DND-41 (cell line): ENCODE measurements at regions not wholly inside any gene's neighbourhood (a gene's known extent, or its start where the extent isn't known, plus 50 kb on each side); places are given as distances from the start of the nearest gene placed in this dataset.

Experiments used
- ATAC-seq: fragments of 200-7000 bp; cut with Tn5 transposase; 3 replicates; pipeline ENCODE4 v1.9.1; 2021; ENCODE audit warnings: low read depth; ENCODE audit not compliant: insufficient read depth
- DNase-seq: peaks from one replicate; pipeline ENCODE4 v3.0.0-alpha.2; 2020
- H2AFZ ChIP-seq: 2 replicates; pipeline ENCODE4 v1.6.0; 2012; ENCODE audit warnings: low read depth, low read length
- H3K27ac ChIP-seq: 2 replicates; pipeline ENCODE4 v1.5.1; 2012; ENCODE audit warnings: low read length, inconsistent platforms
- H3K27me3 ChIP-seq: fragments of 200-600 bp; sonication (generic); 2 replicates; pipeline ENCODE4 v1.6.0; 2012; ENCODE audit warnings: low read length, mild to moderate bottlenecking, inconsistent platforms; ENCODE audit not compliant: insufficient read depth, poor library complexity
- H3K36me3 ChIP-seq: 2 replicates; pipeline ENCODE4 v1.5.1; 2012; ENCODE audit warnings: low read length, inconsistent platforms; ENCODE audit not compliant: insufficient read depth
- H3K4me1 ChIP-seq: 2 replicates; pipeline ENCODE4 v1.5.1; 2012; ENCODE audit warnings: mild to moderate bottlenecking, low read length; ENCODE audit not compliant: insufficient read depth
- H3K4me2 ChIP-seq: 2 replicates; pipeline ENCODE4 v1.6.0; 2012; ENCODE audit warnings: mild to moderate bottlenecking, moderate library complexity, low read length, inconsistent platforms; ENCODE audit not compliant: insufficient read depth
- H3K4me3 ChIP-seq, 2 experiments: fragments of 200-600 bp in 1 of 2; shearing (Covaris generic) in 1 of 2; 2 replicates each; pipeline ENCODE4 v1.5.1; 2012 to 2016; ENCODE audit warnings: inconsistent platforms in 2 of 2, low read length in 2 of 2, mild to moderate bottlenecking in 2 of 2, low read depth in 1 of 2, moderate library complexity in 1 of 2
- H3K79me2 ChIP-seq: 2 replicates; pipeline ENCODE4 v1.6.0; 2012; ENCODE audit warnings: low read length, inconsistent platforms; ENCODE audit not compliant: insufficient read depth
- H3K9ac ChIP-seq: 2 replicates; pipeline ENCODE4 v1.6.0; 2012; ENCODE audit warnings: low read depth, mild to moderate bottlenecking, inconsistent platforms, low read length, moderate library complexity
- H3K9me3 ChIP-seq: 2 replicates; pipeline ENCODE4 v1.5.1; 2012; ENCODE audit warnings: low read length, moderate library complexity, mild to moderate bottlenecking, inconsistent platforms; ENCODE audit not compliant: insufficient read depth, severe bottlenecking
- H4K20me1 ChIP-seq: 2 replicates; pipeline ENCODE4 v1.6.0; 2012; ENCODE audit warnings: low read length; ENCODE audit not compliant: insufficient read depth
- EZH2 ChIP-seq: IDR thresholded peaks from 3 replicates; pipeline ENCODE4 v1.6.1; 2012; ENCODE audit warnings: borderline replicate concordance, low read depth, mild to moderate bottlenecking, moderate library complexity, low read length, inconsistent platforms; ENCODE audit not compliant: severe bottlenecking
- TF ChIP-seq, protein P1 (sequence below): IDR thresholded peaks from 2 replicates; pipeline ENCODE4 v1.5.1; 2012; ENCODE audit warnings: borderline replicate concordance, low read length, moderate library complexity, mild to moderate bottlenecking; ENCODE audit not compliant: poor library complexity, severe bottlenecking; ENCODE audit errors: extremely low read depth

DNA sequence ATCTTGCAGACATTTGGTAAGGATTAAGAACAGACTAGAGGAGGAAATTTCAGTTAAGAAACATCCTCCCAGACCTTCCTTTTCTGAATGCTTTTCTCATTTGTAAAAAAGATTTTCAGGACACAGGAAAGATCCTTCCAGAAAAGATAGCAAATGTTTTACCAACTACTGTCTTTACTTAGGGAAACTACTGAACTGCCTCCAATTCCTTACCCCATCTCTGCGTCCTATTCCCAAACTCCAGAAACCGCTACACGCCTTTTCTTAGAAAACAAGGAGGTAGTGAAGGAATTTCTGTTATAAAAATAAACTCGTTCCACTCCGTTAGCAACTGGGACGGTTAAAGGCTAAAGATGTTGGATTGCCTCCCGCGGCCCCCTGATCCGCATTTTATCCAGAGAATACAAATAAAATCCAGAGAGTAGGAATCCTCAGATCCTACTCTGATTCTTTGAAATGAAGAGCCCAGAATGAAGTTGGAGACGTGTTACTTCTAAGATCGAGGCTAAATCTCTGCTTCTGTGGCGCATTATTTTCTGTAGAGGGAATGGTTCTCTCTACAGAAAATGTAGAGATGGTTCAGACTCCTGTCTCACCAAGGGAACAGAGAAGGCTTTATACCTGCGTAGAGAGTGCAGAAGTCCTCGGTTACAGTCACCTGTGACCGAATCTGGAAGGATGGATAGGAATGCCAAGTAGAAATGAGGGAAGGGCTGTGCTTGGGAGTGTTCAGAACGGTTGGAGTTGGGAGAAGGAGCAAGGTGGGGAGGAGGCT lies 133.0 kb downstream of the GPX5 start:
- Histone ChIP-seq H3K36me3 (no peaks in the 10 kb centered on the region), H3K4me3 (no peak overlapping the region), H3K9me3 (no peaks in the 10 kb centered on the region), H3K4me1 (no peaks in the 10 kb centered on the region), H2AFZ (no peak overlapping the region), H3K27me3 (peaks cover 26% of the 10 kb centered on the region), H3K4me2 (no peak overlapping the region), H4K20me1 (no peaks in the 10 kb centered on the region), H3K79me2 (no peaks in the 10 kb centered on the region), H3K9ac (no peak overlapping the region), H3K27ac (no peak overlapping the region)
- ATAC-seq (no peak), DNase-seq (no peak)
- no peak for TF ChIP-seq EZH2
- TF ChIP-seq, protein P1, sequence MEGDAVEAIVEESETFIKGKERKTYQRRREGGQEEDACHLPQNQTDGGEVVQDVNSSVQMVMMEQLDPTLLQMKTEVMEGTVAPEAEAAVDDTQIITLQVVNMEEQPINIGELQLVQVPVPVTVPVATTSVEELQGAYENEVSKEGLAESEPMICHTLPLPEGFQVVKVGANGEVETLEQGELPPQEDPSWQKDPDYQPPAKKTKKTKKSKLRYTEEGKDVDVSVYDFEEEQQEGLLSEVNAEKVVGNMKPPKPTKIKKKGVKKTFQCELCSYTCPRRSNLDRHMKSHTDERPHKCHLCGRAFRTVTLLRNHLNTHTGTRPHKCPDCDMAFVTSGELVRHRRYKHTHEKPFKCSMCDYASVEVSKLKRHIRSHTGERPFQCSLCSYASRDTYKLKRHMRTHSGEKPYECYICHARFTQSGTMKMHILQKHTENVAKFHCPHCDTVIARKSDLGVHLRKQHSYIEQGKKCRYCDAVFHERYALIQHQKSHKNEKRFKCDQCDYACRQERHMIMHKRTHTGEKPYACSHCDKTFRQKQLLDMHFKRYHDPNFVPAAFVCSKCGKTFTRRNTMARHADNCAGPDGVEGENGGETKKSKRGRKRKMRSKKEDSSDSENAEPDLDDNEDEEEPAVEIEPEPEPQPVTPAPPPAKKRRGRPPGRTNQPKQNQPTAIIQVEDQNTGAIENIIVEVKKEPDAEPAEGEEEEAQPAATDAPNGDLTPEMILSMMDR: no peak

DNA sequence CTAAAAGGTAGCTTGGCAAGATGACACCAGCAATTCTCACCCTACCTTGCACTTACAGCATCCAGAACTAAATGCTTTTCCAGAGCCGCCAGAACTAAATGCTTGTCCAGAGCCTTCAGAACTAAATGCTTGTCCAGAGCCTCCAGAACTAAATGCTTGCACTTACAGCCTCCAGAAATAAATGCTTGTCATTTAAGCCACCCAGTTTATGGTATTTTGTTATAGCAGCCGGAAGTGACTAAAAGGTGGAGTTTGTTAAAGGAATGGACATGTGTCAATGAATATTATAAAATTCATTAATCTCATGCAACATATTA lies 133.5 kb downstream of the GPX5 start:
- Histone ChIP-seq H3K4me1 (no peaks in the 10 kb centered on the region), H4K20me1 (no peaks in the 10 kb centered on the region), H2AFZ (no peak overlapping the region), H3K9ac (no peak overlapping the region), H3K4me2 (no peak overlapping the region), H3K27ac (no peak overlapping the region), H3K79me2 (no peaks in the 10 kb centered on the region), H3K27me3 (peaks cover 26% of the 10 kb centered on the region), H3K4me3 (no peak overlapping the region), H3K9me3 (no peaks in the 10 kb centered on the region), H3K36me3 (no peaks in the 10 kb centered on the region)
- no peak for TF ChIP-seq EZH2
- TF ChIP-seq, protein P1: no peak
- DNase-seq (no peak), ATAC-seq (no peak)

DNA sequence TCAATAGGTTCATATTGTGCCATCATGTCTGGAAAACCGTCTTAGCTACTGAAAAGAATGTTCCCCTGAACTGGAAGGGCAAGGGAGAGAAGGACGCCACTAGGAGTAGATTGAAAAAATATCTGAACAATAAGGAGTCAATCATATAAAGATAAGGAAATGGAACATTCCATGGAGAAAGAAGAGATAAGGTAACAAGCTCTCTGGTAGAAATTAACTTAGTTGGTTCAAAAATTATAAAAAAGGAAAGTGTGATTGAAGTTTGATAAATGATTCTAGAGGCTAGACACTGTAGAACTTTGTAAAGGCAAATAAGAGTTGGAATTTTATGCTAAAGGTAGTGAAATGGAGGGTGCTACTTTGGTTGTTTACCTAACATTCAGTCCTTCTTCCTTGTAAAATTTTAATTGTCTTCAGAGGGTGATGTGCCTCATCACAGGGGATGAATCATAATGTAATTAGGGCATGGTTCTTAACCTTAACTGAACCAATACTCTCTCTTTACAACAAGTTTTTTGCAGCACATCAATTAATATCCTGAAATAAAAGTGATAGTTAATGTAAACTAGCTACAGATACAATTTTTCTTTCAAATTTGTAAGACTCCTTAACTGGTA lies 135.5 kb downstream of the GPX5 start:
- Histone ChIP-seq H3K27me3 (peaks cover 26% of the 10 kb centered on the region), H3K4me2 (no peak overlapping the region), H3K36me3 (no peaks in the 10 kb centered on the region), H3K4me3 (no peak overlapping the region), H4K20me1 (no peaks in the 10 kb centered on the region), H3K79me2 (no peaks in the 10 kb centered on the region), H3K4me1 (no peaks in the 10 kb centered on the region), H3K9ac (no peak overlapping the region), H3K9me3 (no peaks in the 10 kb centered on the region), H2AFZ (no peak overlapping the region), H3K27ac (no peak overlapping the region)
- TF ChIP-seq, protein P1: no peak
- no peak for TF ChIP-seq EZH2
- no peak for ATAC-seq
- DNase-seq: no peak
